ENCODE measurements at regions not wholly inside any gene's neighbourhood (a gene's known extent, or its start where the extent isn't known, plus 50 kb on each side); places are given as distances from the start of the nearest gene placed in this dataset.
"Not testable (repeated sequence)": the region's sequence is repeated elsewhere in the genome, so short reads cannot be mapped to it uniquely, and the experiment has no call there.

GRCh38 chr4:129264008-129264657 is 168.2 kb downstream of the C4orf33 start:
- intact Hi-C loops (cut with DNase I): no loop called here
- Histone ChIP-seq H3K4me1 (no peaks in the 10 kb centered on the region), H3K9me3 (no peaks in the 10 kb centered on the region), H3K27ac (no peak overlapping the region), H3K27me3 (no peaks in the 10 kb centered on the region), H3K36me3 (no peaks in the 10 kb centered on the region), H3K4me3 (no peak overlapping the region)
- TF ChIP-seq POLR2AphosphoS5 (IDR thresholded peaks at IDR 0.05; ENCODE audit: insufficient read depth in 1 of 2, low read depth in 1 of 2) (no peak), CTCF (IDR thresholded peaks at IDR 0.05) (no peak), POLR2A (IDR thresholded peaks at IDR 0.05) (no peak)
- no peak for DNase-seq (ENCODE audit: extremely low spot score in 2 of 2)

GRCh38 chr4:129278868-129279267 is 182.9 kb downstream of the C4orf33 start:
- no peaks in the 10 kb centered on the region for H3K36me3 ChIP-seq
- DNase-seq (ENCODE audit: extremely low spot score in 2 of 2): no peak
- intact Hi-C loops (cut with DNase I): no loop called here

GRCh38 chr4:129282293-129282692 is 186.3 kb downstream of the C4orf33 start:
- Histone ChIP-seq H3K4me1 (no peaks in the 10 kb centered on the region), H3K4me3 (no peak overlapping the region), H3K9me3 (no peaks in the 10 kb centered on the region), H3K36me3 (no peaks in the 10 kb centered on the region), H3K27me3 (no peaks in the 10 kb centered on the region), H3K27ac (no peak overlapping the region)
- no peak for TF ChIP-seq CTCF (IDR thresholded peaks at IDR 0.05)
- no peak for TF ChIP-seq POLR2AphosphoS5 (IDR thresholded peaks at IDR 0.05; ENCODE audit: insufficient read depth in 1 of 2, low read depth in 1 of 2)
- no peak for TF ChIP-seq POLR2A (IDR thresholded peaks at IDR 0.05)
- no peak for DNase-seq (ENCODE audit: extremely low spot score in 2 of 2)
- intact Hi-C loops (cut with DNase I): no loop called here

More at GRCh38 chr4:129278868-129279267, 182.9 kb downstream of the C4orf33 start:
- Histone ChIP-seq H3K4me3 (no peak overlapping the region), H3K27ac (no peak overlapping the region), H3K27me3 (no peaks in the 10 kb centered on the region), H3K9me3 (no peaks in the 10 kb centered on the region), H3K4me1 (no peaks in the 10 kb centered on the region)
- TF ChIP-seq CTCF (IDR thresholded peaks at IDR 0.05): no peak
- TF ChIP-seq POLR2AphosphoS5 (IDR thresholded peaks at IDR 0.05; ENCODE audit: insufficient read depth in 1 of 2, low read depth in 1 of 2): no peak
- no peak for TF ChIP-seq POLR2A (IDR thresholded peaks at IDR 0.05)

GRCh38 chr4:129292194-129292593 is 196.2 kb downstream of the C4orf33 start:
- H3K4me1 ChIP-seq; H3K36me3 ChIP-seq; DNase-seq (ENCODE audit: extremely low spot score in 2 of 2); H3K27ac ChIP-seq; H3K27me3 ChIP-seq; H3K4me3 ChIP-seq; H3K9me3 ChIP-seq; intact Hi-C loops (cut with DNase I): not testable (repeated sequence)

GRCh38 chr4:129314781-129315180 is 218.8 kb downstream of the C4orf33 start:
- Histone ChIP-seq H3K36me3 (no peaks in the 10 kb centered on the region), H3K27ac (no peak overlapping the region), H3K4me1 (no peaks in the 10 kb centered on the region), H3K4me3 (no peak overlapping the region), H3K9me3 (no peaks in the 10 kb centered on the region), H3K27me3 (no peaks in the 10 kb centered on the region)
- DNase-seq (ENCODE audit: extremely low spot score in 2 of 2): no peak
- intact Hi-C loops (cut with DNase I): no loop called here
- TF ChIP-seq CTCF (IDR thresholded peaks at IDR 0.05) (no peak), POLR2A (IDR thresholded peaks at IDR 0.05) (no peak), POLR2AphosphoS5 (IDR thresholded peaks at IDR 0.05; ENCODE audit: insufficient read depth in 1 of 2, low read depth in 1 of 2) (no peak)

Data from vagina (tissue), 2 donors.